ENCODE measurements at regions not wholly inside any gene's neighbourhood (a gene's known extent, or its start where the extent isn't known, plus 50 kb on each side); places are given as distances from the start of the nearest gene placed in this dataset.

- no peak overlapping the region for H3K4me3 ChIP-seq (ENCODE audit: low read depth, low read length)
- DNase-seq (ENCODE audit: low read depth) = no peak
- TF ChIP-seq CTCF (conservative IDR thresholded peaks at IDR 0.05; ENCODE audit: low read depth, low read length) = no peak
These were observed 438.5 kb downstream of the DYNC2H1 start for GRCh38 chr11:103547691-103548090.

GRCh38 chr11:103548838-103549237 lies 439.6 kb downstream of the DYNC2H1 start:
- DNase-seq (ENCODE audit: low read depth) = no peak
- TF ChIP-seq CTCF (conservative IDR thresholded peaks at IDR 0.05; ENCODE audit: low read depth, low read length) = no peak
- H3K4me3 ChIP-seq (ENCODE audit: low read depth, low read length) = no peak overlapping the region

DNA sequence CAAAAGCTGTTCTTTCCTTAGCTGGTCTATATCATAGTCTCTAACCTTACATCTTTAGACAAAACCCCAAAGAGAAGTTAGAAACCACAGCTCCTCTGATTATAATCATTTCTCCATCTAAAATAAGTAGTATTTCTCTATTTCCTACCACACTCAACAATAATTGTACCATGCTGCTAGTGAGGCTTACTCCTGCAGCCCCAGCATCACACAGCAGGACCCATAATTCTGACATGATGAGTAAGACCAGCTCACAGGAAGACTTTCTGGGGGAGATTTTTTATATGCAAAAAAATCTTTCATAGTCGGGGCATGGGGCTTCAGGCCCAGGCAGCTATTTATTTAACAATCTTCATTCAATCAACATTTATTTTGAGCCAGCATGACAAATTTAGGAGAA lies 441.6 kb downstream of the DYNC2H1 start:
- DNase-seq (ENCODE audit: low read depth) = no peak
- no peak for TF ChIP-seq CTCF (conservative IDR thresholded peaks at IDR 0.05; ENCODE audit: low read depth, low read length)
- H3K4me3 ChIP-seq (ENCODE audit: low read depth, low read length) = no peak overlapping the region

DNA sequence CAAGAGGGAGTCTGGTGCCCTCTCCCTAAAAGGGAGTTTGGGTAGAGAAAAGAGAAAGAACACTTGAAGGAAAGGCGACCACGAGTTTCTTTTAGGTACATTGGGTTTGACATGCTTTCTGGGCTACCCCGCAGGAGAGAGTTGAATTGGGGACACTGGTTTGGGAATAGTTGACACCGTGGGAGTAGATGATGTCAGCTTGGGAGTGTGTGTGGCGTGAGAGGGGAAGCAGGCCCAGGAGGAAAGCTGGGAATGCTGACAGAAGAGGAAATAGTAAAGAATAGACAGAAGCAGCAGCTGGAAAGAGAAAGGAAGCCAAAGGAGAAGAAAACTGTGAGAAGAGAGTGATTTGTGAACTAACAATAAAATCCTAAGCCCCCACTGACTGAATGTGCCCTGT lies 442.9 kb downstream of the DYNC2H1 start:
- no peak overlapping the region for H3K4me3 ChIP-seq (ENCODE audit: low read depth, low read length)
- DNase-seq (ENCODE audit: low read depth) = no peak
- TF ChIP-seq CTCF (conservative IDR thresholded peaks at IDR 0.05; ENCODE audit: low read depth, low read length) = no peak

- no peak overlapping the region for H3K4me3 ChIP-seq (ENCODE audit: low read depth, low read length)
- no peak for TF ChIP-seq CTCF (conservative IDR thresholded peaks at IDR 0.05; ENCODE audit: low read depth, low read length)
- DNase-seq (ENCODE audit: low read depth) = no peak
These were observed 446.9 kb downstream of the DYNC2H1 start for GRCh38 chr11:103556171-103556570.

DNA sequence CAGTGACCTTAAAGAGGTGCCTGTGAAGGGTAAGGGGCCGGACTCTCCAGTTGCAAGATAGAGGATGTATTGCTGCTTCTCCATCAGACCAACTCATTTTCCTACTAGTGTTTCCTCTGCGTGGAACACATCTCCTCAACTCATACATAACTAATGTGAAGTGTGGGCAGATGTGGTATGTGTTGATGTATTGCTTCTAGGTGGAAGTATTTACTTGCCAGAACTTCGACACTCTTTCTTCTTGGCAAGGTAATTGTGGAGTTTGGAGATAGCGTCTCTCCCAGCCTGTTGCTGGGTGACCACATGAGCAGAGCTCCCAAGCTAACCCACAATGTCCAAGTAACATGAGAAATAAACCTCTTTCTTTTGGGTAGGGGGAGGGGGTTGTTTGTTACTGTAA lies 456.9 kb downstream of the DYNC2H1 start:
- TF ChIP-seq CTCF (conservative IDR thresholded peaks at IDR 0.05; ENCODE audit: low read depth, low read length) = no peak
- H3K4me3 ChIP-seq (ENCODE audit: low read depth, low read length) = no peak overlapping the region
- no peak for DNase-seq (ENCODE audit: low read depth)

- H3K4me3 ChIP-seq (ENCODE audit: low read depth, low read length) = no peak overlapping the region
- DNase-seq (ENCODE audit: low read depth) = no peak
- TF ChIP-seq CTCF (conservative IDR thresholded peaks at IDR 0.05; ENCODE audit: low read depth, low read length) = no peak
These were observed 454.7 kb upstream of the DDI1 start for GRCh38 chr11:103581760-103582159.

Data from epithelial cell of proximal tubule (primary cell).